WTC11 (cell line): ENCODE measurements at regions not wholly inside any gene's neighbourhood (a gene's known extent, or its start where the extent isn't known, plus 50 kb on each side); places are given as distances from the start of the nearest gene placed in this dataset.

ENCODE experiments used
- ATAC-seq: fragments of 200-7000 bp; cut with Tn5 transposase; 2 replicates; pipeline ENCODE4 v1.10.0; 2021; ENCODE audit warnings: mild to moderate bottlenecking, moderate library complexity
- CTCF ChIA-PET: fragments of 300-600 bp; sonication (Branson Sonifier 250); formaldehyde crosslinking; loops from one replicate; lab custom pipeline; 2021; ENCODE audit warnings: antibody characterized with exemption; lab: Charles Lee
- POLR2A ChIA-PET: fragments of 350-600 bp; sonication (Branson Sonifier 250); formaldehyde crosslinking; loops from one replicate; lab custom pipeline; 2021; ENCODE audit warnings: antibody characterized with exemption; lab: Charles Lee
- DNase-seq: peaks from one replicate; pipeline ENCODE4 v3.0.0; 2021; ENCODE audit warnings: low spot score
- H3K27ac Mint-ChIP-seq: 2 replicates; pipeline ENCODE4 v1.8.0; 2021; ENCODE audit warnings: mixed read lengths
- H3K27me3 Mint-ChIP-seq: 2 replicates; pipeline ENCODE4 v1.8.0; 2021; ENCODE audit warnings: low read depth, mild to moderate bottlenecking, moderate library complexity, mixed read lengths
- H3K36me3 Mint-ChIP-seq: 2 replicates; pipeline ENCODE4 v1.8.0; 2021; ENCODE audit warnings: mixed read lengths
- H3K4me1 Mint-ChIP-seq: 2 replicates; pipeline ENCODE4 v1.8.0; 2022; ENCODE audit warnings: mixed read lengths
- H3K4me3 Mint-ChIP-seq: 2 replicates; pipeline ENCODE4 v1.8.0; 2021; ENCODE audit warnings: mild to moderate bottlenecking, moderate library complexity, mixed read lengths
- H3K9me3 Mint-ChIP-seq: 2 replicates; pipeline ENCODE4 v1.8.0; 2021; ENCODE audit warnings: mixed read lengths
- CBFB ChIP-seq: sonication (generic); formaldehyde crosslinking; IDR thresholded peaks from 2 replicates; pipeline ENCODE4 v1.8.1; 2022; ENCODE audit warnings: mild to moderate bottlenecking, low read depth, missing genetic modification reagents
- FOXJ3 ChIP-seq: sonication (generic); formaldehyde crosslinking; IDR thresholded peaks from 2 replicates; pipeline ENCODE4 v1.9.0; 2021; ENCODE audit warnings: missing genetic modification reagents, mild to moderate bottlenecking, borderline replicate concordance
- JAZF1 ChIP-seq: fragments of 250-450 bp; sonication (Bioruptor Pico); IDR thresholded peaks from 2 replicates; pipeline ENCODE4 v1.9.0; 2021; ENCODE audit warnings: moderate library complexity, mild to moderate bottlenecking, inconsistent platforms
- JUN ChIP-seq: sonication (generic); formaldehyde crosslinking; IDR thresholded peaks from 2 replicates; pipeline ENCODE4 v1.8.0; 2023; ENCODE audit warnings: mild to moderate bottlenecking, missing genetic modification reagents
- MYBL2 ChIP-seq: sonication (generic); formaldehyde crosslinking; IDR thresholded peaks from 2 replicates; pipeline ENCODE4 v1.8.1; 2023; ENCODE audit warnings: mild to moderate bottlenecking, moderate library complexity, missing genetic modification reagents
- NR2C2 ChIP-seq: sonication (generic); formaldehyde crosslinking; IDR thresholded peaks from 2 replicates; pipeline ENCODE4 v1.8.0; 2022; ENCODE audit warnings: mild to moderate bottlenecking, missing genetic modification reagents
- PRRX2 ChIP-seq: fragments of 250-450 bp; sonication (Bioruptor Pico); IDR thresholded peaks from 2 replicates; pipeline ENCODE4 v1.8.0; 2021; ENCODE audit warnings: mild to moderate bottlenecking
- SOX15 ChIP-seq: fragments of 250-450 bp; sonication (Bioruptor Pico); IDR thresholded peaks from 2 replicates; pipeline ENCODE4 v1.9.0; 2021; ENCODE audit warnings: mild to moderate bottlenecking
- TEAD1 ChIP-seq: sonication (generic); formaldehyde crosslinking; IDR thresholded peaks from 2 replicates; pipeline ENCODE4 v1.8.0; 2022; ENCODE audit warnings: mild to moderate bottlenecking, missing genetic modification reagents
- ZNF121 ChIP-seq: sonication (generic); formaldehyde crosslinking; IDR thresholded peaks from 2 replicates; pipeline ENCODE4 v1.8.0; 2023; ENCODE audit warnings: missing genetic modification reagents
- ZNF232 ChIP-seq: sonication (generic); formaldehyde crosslinking; IDR thresholded peaks from 2 replicates; pipeline ENCODE4 v1.8.0; 2022; ENCODE audit warnings: mild to moderate bottlenecking, missing genetic modification reagents
- ZNF263 ChIP-seq: sonication (generic); formaldehyde crosslinking; IDR thresholded peaks from 2 replicates; pipeline ENCODE4 v1.8.1; 2022; ENCODE audit warnings: low read depth, mild to moderate bottlenecking, moderate library complexity, missing genetic modification reagents
- ZNF671 ChIP-seq: fragments of 250-450 bp; sonication (Bioruptor Pico); IDR thresholded peaks from 2 replicates; pipeline ENCODE4 v1.8.0; 2021; ENCODE audit warnings: mild to moderate bottlenecking
- TF ChIP-seq, protein P1 (sequence below): sonication (generic); formaldehyde crosslinking; conservative IDR thresholded peaks from 2 replicates; pipeline ENCODE4 v1.8.1; 2023; ENCODE audit warnings: mild to moderate bottlenecking, low read depth, missing genetic modification reagents, moderate library complexity
- TF ChIP-seq, protein P2 (sequence below): fragments of 250-450 bp; sonication (Bioruptor Pico); IDR thresholded peaks from 2 replicates; pipeline ENCODE4 v1.8.0; 2021; ENCODE audit warnings: mild to moderate bottlenecking
- TF ChIP-seq, protein P3 (sequence below): fragments of 250-450 bp; sonication (Bioruptor Pico); conservative IDR thresholded peaks from 2 replicates; pipeline ENCODE4 v1.9.0; 2021; ENCODE audit warnings: mild to moderate bottlenecking
- TF ChIP-seq, protein P4 (sequence below): sonication (generic); formaldehyde crosslinking; conservative IDR thresholded peaks from 2 replicates; pipeline ENCODE4 v1.8.1; 2022; ENCODE audit warnings: mild to moderate bottlenecking, missing genetic modification reagents
- TF ChIP-seq, protein P5 (sequence below): fragments of 250-450 bp; sonication (Bioruptor Pico); IDR thresholded peaks from 2 replicates; pipeline ENCODE4 v2.1.2; 2022; ENCODE audit warnings: mild to moderate bottlenecking, moderate library complexity
- TF ChIP-seq, protein P6 (sequence below): sonication (generic); formaldehyde crosslinking; IDR thresholded peaks from 2 replicates; pipeline ENCODE4 v1.8.1; 2022; ENCODE audit warnings: low read depth, mild to moderate bottlenecking, moderate library complexity, missing genetic modification reagents, borderline replicate concordance
- TF ChIP-seq, protein P7 (sequence below): sonication (generic); formaldehyde crosslinking; IDR thresholded peaks from 2 replicates; pipeline ENCODE4 v1.8.1; 2022; ENCODE audit warnings: mild to moderate bottlenecking, missing genetic modification reagents, moderate library complexity, borderline replicate concordance

DNA sequence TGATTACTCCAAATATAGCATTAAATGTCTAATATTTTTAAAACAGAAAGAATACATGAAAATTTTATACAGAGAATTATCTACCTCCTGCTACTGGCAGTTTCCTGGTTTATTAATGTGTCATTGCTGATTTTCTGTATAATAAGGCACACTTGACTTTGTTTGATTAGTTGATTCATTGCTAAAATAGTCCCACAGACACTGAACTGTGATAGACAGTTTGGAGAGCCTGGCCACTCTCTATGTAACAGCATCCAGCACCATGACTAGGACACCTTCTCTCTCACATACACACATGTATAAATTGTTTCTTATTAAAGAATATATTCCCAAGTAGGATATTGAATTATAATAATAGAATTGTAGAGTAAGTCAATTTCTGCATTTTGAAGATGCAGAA, 368.5 kb upstream of the SNX7 start:
- POLR2A ChIA-PET = no interaction called here
- TF ChIP-seq, protein P1, sequence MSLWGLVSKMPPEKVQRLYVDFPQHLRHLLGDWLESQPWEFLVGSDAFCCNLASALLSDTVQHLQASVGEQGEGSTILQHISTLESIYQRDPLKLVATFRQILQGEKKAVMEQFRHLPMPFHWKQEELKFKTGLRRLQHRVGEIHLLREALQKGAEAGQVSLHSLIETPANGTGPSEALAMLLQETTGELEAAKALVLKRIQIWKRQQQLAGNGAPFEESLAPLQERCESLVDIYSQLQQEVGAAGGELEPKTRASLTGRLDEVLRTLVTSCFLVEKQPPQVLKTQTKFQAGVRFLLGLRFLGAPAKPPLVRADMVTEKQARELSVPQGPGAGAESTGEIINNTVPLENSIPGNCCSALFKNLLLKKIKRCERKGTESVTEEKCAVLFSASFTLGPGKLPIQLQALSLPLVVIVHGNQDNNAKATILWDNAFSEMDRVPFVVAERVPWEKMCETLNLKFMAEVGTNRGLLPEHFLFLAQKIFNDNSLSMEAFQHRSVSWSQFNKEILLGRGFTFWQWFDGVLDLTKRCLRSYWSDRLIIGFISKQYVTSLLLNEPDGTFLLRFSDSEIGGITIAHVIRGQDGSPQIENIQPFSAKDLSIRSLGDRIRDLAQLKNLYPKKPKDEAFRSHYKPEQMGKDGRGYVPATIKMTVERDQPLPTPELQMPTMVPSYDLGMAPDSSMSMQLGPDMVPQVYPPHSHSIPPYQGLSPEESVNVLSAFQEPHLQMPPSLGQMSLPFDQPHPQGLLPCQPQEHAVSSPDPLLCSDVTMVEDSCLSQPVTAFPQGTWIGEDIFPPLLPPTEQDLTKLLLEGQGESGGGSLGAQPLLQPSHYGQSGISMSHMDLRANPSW (CRISPR knock-in tag) = no peak
- TF ChIP-seq ZNF121 (CRISPR knock-in tag) = no peak
- no peak for TF ChIP-seq ZNF232
- TF ChIP-seq, protein P2, sequence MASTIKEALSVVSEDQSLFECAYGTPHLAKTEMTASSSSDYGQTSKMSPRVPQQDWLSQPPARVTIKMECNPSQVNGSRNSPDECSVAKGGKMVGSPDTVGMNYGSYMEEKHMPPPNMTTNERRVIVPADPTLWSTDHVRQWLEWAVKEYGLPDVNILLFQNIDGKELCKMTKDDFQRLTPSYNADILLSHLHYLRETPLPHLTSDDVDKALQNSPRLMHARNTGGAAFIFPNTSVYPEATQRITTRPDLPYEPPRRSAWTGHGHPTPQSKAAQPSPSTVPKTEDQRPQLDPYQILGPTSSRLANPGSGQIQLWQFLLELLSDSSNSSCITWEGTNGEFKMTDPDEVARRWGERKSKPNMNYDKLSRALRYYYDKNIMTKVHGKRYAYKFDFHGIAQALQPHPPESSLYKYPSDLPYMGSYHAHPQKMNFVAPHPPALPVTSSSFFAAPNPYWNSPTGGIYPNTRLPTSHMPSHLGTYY (CRISPR knock-in tag) = no peak
- no peak for TF ChIP-seq FOXJ3
- TF ChIP-seq ZNF671 = no peak
- TF ChIP-seq NR2C2 = no peak
- TF ChIP-seq MYBL2 (CRISPR knock-in tag) = no peak
- TF ChIP-seq, protein P3, sequence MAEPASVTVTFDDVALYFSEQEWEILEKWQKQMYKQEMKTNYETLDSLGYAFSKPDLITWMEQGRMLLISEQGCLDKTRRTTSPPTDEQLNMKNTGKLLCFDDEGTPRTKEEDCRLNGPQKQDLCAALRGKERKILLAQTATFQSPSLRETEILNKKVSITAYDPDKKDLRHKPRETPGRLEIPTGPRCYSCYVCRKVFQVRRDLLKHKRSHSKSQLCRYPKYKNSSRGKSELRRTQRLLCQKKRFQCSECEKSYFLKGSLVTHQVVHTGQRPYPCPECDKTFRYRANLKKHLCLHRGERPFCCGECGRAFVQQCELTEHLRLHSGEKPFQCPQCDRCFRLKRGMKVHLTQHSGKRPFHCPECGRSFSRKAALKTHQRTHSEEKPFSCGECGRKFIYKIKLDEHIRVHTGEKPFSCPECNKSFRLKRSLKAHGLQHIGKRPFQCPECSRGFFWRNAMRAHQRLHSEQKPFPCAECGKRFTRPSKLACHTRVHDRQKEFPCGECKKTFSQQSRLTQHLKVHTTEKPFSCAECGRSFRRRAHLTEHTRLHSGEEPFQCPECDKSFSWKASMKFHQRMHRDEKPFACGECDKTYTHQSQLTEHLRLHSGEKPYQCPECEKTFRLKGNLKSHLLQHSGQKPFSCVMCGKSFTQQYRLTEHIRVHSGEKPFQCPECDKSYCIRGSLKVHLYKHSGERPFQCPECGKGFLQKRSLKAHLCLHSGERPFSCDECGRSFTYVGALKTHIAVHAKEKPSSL (CRISPR knock-in tag) = no peak
- TF ChIP-seq PRRX2 (CRISPR knock-in tag) = no peak
- no peak for TF ChIP-seq SOX15
- TF ChIP-seq, protein P4, sequence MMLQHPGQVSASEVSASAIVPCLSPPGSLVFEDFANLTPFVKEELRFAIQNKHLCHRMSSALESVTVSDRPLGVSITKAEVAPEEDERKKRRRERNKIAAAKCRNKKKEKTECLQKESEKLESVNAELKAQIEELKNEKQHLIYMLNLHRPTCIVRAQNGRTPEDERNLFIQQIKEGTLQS = no peak
- TF ChIP-seq JAZF1 = no peak
- TF ChIP-seq, protein P5, sequence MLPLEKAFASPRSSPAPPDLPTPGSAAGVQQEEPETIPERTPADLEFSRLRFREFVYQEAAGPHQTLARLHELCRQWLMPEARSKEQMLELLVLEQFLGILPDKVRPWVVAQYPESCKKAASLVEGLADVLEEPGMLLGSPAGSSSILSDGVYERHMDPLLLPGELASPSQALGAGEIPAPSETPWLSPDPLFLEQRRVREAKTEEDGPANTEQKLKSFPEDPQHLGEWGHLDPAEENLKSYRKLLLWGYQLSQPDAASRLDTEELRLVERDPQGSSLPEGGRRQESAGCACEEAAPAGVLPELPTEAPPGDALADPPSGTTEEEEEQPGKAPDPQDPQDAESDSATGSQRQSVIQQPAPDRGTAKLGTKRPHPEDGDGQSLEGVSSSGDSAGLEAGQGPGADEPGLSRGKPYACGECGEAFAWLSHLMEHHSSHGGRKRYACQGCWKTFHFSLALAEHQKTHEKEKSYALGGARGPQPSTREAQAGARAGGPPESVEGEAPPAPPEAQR (CRISPR knock-in tag) = no peak
- TF ChIP-seq, protein P6, sequence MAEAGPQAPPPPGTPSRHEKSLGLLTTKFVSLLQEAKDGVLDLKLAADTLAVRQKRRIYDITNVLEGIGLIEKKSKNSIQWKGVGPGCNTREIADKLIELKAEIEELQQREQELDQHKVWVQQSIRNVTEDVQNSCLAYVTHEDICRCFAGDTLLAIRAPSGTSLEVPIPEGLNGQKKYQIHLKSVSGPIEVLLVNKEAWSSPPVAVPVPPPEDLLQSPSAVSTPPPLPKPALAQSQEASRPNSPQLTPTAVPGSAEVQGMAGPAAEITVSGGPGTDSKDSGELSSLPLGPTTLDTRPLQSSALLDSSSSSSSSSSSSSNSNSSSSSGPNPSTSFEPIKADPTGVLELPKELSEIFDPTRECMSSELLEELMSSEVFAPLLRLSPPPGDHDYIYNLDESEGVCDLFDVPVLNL = no peak
- TF ChIP-seq, protein P7, sequence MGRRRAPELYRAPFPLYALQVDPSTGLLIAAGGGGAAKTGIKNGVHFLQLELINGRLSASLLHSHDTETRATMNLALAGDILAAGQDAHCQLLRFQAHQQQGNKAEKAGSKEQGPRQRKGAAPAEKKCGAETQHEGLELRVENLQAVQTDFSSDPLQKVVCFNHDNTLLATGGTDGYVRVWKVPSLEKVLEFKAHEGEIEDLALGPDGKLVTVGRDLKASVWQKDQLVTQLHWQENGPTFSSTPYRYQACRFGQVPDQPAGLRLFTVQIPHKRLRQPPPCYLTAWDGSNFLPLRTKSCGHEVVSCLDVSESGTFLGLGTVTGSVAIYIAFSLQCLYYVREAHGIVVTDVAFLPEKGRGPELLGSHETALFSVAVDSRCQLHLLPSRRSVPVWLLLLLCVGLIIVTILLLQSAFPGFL (CRISPR knock-in tag) = no peak
- no peak for TF ChIP-seq CBFB (CRISPR knock-in tag)
- no peak for TF ChIP-seq ZNF263 (CRISPR knock-in tag)
- TF ChIP-seq JUN (CRISPR knock-in tag) = no peak
- no peak for TF ChIP-seq TEAD1
- DNase-seq = no peak
- H3K27me3 Mint-ChIP-seq = no peaks in the 10 kb centered on the region
- H3K4me3 Mint-ChIP-seq = no peak overlapping the region
- H3K27ac Mint-ChIP-seq = no peak overlapping the region
- no peaks in the 10 kb centered on the region for H3K36me3 Mint-ChIP-seq
- no peaks in the 10 kb centered on the region for H3K9me3 Mint-ChIP-seq
- peaks cover 4% of the 10 kb centered on the region; the same call in 1 of the 2 replicates for H3K4me1 Mint-ChIP-seq
- ATAC-seq = no peak
- CTCF ChIA-PET = no interaction called here
